HG03460 (cell line): ENCODE measurements at regions not wholly inside any gene's neighbourhood (a gene's known extent, or its start where the extent isn't known, plus 50 kb on each side); places are given as distances from the start of the nearest gene placed in this dataset.

Source experiments
- ATAC-seq: cut with Tn5 transposase; IDR thresholded peaks from one replicate; pipeline ENCODE4 v1.9.1; 2021; ENCODE audit not compliant: unreplicated experiment

DNA sequence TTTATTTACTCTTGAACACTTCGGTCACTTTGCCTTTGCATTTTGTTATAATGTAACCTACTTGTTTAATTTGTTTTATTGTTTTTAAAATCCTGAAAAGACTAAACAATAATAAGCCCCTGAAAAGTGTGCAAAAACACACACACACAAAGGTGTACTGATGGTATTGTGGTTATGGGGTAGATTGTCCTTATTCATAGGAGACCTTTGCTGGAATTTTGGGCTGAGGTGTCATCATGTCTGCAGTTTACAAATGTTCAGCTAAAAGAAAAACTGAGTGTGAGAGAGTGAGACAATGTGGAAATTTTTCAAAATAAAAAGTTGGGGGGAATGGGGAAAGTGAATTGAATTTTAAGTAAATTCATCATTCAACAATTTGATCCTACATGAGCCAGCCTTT lies 174.9 kb downstream of the QDPR start:
- peak; percentile 8 for ATAC-seq

DNA sequence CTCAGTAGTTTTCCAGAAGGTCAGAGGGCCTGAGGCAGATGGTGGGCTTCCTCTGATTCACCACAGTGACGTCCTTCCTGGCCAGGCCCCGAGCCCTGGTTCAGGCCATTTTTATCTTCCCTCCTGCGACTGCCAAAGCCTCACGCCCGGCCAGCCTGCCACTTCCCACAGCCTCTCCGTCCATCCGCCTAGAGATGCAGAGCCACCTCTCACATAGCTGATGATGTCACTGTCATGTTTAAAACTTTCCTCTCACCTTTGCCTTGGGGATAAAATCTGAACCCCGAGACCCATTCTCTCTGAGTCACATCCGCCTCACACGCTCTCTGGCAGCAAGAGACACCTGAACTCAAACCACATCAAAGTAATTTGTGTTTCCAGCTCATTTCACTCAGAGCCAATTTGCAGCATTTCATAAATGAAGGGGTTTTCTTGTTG lies 175.3 kb downstream of the QDPR start:
- peak; percentile 88 for ATAC-seq

DNA sequence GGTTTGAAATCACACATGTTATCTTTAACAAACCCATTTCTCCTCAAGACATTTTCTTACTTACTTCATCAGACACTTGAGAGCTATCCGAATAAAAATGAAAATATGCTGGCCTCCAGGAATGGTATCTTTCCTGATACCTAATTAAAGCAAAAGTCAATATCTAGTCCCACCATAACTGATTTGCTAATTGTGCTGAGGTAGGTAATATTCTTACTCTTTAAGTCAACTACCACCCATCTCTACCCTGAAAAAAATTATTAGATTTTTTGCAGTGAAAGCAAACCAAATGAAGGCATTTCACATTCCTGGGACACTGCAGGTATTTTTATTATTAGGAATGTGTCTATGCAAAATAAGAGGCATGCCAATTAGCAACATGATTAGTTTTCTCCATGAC lies 175.8 kb downstream of the QDPR start:
- ATAC-seq, result no peak

DNA sequence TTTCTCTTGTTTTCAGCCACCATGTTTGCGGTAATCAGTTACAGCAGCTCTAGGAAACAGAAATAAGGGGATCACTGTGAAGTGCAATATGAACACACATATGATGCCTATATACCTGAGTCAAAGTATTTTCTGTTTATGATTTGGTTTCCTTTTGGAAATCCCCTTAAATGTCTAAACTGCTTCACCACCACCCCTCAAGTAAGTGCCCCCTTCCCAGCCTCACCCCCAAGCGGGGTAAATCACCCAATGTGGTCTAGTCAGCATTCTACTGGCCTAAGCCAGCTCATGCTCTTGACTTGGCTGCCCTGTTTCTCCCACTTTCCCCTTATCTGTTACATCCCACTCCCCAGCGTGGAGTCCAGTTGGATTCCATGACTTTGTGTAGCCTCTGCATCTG lies 176.5 kb downstream of the QDPR start:
- no peak for ATAC-seq

DNA sequence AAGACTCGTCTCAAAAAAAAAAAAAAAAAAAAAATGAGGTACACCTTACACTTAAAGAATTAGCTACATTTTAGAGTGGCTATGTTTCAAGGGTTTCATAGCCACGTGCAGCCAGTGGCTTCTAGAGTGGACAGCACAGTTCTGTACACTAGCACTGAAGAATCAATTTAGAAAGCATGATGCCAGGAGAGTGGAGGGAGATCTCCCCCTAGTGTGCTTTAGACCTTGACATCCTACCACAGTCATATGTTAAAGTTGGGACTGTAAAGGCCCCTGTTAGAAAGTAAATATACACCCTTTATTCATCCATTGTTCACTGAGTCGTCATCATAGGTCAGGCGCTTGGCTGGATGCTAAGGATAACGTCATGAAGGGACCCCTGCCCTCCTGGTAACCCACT lies 179.4 kb downstream of the QDPR start:
- ATAC-seq, result no peak

DNA sequence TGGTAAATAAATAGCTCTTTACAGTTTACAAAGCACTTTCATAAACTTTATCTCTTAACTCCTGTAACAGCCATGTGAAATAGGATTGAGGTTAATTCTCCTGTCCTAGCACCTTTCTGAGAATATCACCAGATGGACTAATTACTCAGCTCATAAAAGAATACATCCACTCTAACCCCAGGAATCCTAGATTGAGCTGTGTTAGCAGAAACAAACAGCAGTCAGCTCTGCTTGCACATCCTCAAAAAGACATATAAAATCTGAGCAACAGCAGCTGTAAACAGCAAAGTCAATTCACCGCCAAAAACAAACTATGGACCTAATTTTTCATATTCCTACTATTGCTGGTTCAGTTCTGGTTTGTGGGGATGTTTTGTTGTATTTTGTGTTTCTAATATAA lies 182.8 kb downstream of the QDPR start:
- no peak for ATAC-seq

DNA sequence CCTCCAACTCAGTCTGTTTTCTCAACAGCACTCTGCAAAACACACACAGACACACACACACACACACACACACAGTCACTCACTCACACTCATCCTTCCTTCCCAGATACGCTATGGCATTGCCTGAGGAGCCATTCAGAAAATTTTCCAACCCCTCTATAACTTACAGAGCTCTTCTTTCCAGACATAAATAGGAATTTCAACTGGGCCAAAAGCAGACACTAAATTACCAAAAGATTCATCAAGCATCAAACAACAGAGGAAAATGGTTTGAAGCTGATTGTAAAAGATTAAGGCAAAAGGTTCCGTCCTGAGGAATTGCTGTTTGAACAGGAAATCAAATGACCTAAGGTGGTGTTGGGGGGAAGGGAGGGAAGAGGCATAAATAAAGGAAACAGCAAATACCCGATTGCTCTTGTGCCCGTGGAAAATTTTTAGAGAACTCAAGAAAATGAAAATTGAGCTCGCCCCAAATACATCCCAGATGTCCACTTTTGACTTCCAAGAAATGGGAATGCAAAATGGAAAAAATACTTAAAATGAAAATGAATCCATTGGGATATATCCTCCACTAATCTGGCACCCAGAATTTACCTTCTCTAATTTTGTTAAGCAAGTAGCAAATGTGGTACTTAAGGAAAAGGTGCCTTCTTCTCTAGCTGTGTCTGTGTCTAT lies 183.6 kb downstream of the QDPR start:
- ATAC-seq, result no peak

DNA sequence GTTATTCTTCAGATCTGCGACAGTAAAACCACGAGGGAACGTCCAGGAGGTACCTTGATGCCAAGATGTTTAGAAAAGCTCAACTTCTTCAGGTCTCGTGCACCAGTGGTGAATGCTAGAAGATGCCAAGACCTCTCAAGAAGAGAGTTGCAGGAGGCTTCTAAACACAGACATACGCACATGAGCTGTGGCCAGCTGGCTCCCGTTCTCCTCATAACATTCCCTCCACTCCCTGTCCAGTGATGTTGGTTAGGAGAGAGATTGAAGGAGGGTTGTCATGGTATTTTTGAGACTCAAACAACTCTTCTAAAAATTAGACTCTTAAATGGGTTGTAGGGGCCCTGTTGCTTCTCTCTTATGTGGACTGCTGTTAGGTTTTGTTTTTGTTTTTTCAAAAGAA lies 184.3 kb downstream of the QDPR start:
- ATAC-seq, result no peak

DNA sequence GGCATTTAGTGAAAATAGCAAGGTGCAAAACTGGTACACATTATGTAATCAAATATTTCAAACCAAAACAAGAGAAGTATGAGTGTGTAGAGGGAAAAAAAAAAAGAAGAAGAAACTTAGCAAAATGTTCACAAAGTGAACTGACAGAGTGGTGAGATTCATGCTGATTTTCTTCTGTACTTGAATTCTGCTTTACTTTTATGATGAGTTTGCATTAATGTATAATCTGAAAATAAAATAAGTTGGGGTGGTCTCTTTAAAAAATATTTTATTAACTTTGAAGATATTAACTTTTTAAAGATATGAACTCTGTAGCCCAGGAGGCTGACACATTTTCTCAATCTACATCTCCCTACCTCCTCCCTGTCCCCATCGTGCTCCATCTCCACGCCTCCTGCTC lies 185.1 kb downstream of the QDPR start:
- ATAC-seq, result no peak

DNA sequence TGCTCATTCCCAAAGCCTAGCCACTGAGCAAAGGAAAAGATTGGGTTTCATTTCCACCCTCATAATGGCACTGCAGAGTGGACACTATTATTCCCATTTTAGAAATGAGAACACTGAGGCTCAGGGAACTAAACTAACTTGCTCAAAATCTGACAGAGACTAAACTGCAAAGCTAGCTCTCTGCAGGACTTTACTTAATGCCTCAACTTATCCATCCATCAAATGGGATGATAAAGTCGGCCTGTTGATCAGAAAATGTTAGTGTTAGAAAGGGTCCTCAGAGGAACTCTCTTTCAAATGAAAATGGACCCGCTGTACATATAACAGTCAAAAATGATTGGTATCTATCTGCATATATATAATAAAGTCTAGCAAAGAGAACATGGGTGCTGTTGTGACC lies 186.8 kb downstream of the QDPR start:
- no peak for ATAC-seq

DNA sequence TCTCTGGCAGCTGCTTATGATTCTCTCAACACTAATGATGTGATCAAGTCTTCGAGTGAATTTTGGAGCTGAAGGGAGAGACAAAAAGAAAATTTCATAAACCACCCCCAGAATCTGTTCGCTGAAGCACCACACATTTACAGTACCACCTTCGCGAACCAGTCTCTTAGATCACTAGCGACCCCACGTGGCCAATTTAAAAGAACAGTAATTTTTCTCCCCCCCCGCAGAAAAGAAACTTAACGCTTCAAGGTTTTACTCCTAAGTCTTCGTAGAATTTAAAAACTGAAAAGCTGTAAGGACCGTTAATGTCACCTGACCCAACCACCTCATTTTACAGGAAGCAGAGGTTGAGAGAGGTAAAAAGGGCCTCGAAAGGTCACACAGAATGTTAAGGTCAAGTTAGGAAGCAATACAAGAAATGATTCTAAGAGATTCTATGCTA lies 187.5 kb downstream of the QDPR start:
- ATAC-seq, result no peak

DNA sequence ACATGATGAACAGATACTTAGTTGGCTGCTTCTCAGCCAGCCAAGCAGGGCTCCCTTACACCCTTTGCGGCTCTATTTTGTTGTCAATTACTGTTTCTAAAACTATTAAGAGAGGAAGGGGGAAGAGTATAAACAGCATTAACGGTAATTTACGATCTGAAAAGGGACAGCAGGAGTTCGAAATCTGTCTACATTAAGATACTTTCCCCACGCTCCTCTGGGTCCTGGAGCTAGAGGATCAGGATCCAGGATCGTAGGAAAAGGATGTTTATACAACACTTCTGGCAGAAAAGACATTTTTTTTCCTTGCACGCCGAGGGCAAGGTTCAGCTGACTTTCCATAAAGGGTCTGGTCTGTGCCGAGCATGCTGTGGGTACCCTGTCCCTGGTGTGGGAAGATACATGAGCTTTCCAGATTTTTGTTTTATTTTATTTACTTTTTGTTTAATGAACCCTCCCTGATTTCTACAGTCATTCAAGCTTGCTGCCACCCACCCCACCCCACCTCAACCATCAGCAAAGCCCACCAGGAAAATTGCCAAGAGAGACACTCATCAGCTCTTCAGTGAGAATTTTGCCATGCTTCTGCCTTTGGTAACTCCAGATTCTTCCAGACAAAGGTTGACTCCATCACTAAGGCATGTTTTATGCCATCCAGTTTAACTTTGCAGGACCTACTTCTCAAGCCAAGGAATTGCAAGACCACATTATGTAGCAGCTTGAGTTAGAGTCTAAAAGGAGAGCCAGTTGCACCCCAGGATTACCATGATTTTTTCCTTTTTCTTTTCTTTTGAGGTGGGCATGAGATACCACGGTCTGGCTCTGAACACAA lies 188.1 kb downstream of the QDPR start:
- no peak for ATAC-seq

DNA sequence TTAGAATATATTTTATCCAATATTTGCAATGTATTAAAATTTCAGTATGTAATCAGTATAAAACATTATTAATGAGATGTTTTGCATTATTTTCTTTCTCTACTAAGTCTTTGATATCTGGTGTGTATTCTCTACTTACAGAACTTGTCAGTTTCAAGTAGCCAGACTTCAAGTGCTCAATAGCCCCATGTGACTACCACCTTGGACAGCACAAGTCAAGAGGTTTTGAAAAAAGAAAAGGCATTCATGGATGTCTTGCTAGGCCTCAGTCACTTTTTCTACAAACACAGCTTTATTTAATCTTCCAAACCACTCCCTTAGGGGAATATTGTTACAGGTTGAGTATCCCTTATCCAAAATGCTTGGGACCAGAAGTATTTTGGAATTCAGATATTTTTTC lies 189.4 kb downstream of the QDPR start:
- ATAC-seq, result no peak

DNA sequence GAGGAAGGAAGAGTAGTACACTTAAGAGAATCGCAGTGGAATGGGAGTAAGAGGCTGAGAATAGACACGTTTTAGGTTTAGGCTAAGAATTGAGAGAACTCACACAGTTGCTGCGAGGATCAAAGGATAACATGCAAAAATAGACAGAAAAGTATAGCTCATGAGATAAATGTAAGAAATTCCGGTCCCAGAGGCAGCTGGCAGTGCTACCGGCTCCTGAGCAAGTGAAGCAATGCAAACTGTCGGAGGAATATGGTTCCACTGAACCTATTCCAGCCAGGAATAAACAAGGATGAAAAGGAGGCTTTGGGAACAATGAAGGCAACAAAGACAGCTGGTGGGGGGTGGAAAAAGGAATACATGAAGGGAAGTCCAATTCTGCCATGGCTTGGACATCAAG lies 191.8 kb downstream of the QDPR start:
- ATAC-seq, result no peak

DNA sequence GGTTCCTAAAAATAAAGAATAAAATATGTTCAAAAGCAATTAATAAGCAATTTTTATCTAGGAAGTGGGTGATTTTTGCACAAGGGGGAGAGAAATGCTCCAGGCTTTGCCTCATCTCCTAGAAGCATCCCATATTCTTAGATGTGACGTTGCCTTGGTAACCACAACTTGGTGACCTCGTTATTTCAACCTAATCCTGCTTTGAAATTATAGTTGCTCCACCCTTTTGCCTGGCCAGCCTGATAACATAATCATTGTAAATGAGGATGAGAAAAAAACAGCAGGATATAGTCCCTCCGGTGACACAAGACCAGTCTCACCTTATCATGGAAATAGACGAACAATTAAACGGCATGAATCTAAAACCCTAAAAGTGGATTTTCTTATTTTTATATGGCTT lies 194.4 kb downstream of the QDPR start:
- ATAC-seq, result no peak

DNA sequence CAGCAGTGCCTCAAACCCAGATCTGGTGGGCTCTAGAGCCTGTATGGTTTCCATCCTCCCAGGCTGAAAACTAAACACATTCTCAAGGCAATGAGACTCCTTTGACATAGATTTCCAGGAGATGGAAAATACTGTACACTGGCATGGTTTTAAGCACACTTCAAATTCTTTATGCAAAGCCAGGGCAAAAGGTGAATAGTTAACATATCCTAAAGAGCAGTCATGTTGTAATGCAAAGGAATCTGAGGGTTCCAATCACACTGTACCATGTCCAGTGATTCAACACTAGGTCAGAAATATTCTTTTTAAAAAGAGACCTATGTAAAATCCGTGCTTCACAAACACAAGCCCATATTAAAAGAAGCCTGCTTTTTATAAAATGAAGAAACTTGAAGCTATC lies 195.3 kb downstream of the QDPR start:
- no peak for ATAC-seq

DNA sequence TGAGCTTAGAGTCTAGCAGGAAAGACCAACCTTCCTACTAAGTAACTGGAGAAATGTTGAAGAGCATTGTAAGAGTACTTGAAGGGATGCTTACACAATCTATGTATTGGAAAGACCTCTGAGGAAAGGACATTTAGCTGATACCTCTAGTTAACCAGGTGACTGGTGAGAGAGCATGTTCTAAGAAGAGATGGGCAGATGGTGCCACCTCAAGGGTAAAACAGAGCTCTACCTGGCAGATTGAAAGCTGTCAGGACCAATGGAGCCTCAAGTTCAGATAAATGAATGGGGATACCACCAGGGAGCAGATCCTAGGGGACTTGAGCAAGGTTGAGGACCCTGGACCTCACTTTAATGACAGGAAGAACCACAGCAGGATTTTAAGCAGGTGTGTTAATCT lies 196.4 kb downstream of the QDPR start:
- no peak for ATAC-seq

DNA sequence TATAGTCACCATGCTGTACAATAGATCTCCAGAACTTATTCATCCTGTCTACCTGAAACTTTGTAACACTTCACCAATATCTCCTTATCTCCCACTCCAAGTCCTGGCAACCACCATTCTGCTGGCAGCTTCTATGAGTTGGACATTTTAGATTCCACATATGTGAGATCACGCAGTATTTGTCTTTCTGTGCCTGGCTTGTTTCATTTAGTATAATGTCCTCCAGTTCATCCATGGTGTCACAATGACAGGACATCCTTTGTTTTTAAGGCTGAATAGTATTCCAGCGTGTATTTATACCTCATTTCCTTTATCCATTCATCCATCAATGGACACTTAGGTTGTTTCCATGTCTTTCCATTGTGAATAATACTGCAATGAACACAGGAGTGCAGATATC lies 198.7 kb downstream of the QDPR start:
- ATAC-seq, result no peak

DNA sequence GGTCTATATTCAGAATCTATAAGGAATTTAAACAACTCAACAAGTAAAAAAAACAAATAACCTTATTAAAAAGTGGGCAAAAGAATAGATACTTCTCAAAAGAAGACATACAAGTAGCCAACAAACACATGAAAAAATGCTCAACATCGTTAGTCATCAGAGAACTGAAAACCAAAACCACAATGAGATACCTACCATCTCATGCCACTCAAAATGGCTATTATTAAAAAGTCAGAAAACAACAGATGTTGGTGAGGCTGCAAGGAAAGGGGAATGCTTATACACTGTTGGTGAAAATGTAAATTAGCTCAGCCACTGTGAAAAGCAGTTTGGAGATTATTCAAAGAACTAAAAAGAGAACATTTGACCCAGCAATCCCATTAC lies 201.6 kb downstream of the QDPR start:
- no peak for ATAC-seq

DNA sequence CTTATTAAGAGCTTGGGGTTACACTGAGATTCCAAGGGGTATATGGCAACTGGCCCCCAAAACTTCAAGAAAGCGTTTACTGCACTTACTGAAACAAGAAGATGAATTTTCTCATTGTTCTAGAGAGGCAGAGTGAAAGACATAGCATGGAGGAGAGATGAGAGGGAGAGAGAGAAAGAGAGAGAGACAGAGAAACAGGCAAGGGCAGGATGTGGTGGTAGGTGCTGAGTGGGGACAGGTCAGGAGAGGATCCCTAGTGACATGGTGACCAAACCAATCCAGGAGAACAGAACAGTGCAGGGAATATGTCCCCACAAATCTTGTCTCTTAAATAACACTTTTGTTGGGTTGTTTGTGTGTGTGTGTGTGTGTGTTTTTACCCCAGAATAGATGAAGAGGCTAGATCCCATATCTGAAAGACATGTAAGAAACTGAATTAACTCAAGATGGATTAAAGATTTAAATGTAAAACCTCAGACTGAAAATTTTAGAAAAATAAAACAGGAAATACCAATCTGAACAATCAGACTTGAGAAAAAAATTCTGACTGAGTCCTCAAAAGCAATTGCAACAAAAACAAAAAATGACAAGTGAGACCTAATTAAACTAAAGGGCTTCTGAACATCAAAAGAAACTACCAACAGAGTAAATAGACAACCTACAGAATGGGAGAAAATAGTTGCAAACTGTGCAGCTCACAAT lies 202.2 kb downstream of the QDPR start:
- no peak for ATAC-seq

DNA sequence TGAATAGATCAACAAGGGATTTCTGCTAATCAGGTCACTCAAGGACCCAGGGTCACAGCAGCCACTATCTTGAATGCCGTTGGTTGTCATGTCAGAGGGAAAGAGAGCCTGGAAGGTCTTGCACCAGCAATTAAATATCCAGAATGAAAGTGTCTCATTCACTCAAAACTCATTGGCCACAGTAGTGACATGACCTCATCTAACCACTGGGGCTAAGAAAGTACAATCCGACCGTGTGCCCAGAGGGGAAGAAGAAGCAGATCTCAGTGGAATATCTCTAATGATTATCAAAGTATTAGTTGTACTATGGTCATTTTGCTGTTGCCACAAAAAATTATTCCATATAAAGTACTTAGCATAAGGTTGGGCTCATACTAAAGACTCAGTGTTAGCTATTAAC lies 210.0 kb downstream of the QDPR start:
- no peak for ATAC-seq

DNA sequence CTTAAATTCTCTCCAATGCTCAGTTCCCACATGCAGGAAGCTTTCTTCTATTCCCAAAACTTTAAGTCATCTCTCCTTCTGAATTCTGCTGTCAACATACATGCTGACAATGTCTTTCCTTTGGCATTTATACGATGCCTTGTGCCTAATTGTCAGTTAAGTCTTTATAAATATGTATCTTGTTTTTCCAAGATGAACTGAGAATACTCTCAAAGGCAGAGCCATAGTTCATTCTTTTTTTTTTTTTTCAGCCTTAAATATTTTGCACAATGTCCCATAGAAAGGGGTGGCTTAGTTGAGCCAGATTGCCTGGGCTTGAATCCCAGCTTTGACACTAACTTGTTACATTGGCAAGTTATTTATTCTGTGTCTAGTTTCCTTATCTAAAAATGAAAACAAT lies 210.6 kb downstream of the QDPR start:
- no peak for ATAC-seq
